Upper lobe of left lung (tissue), 6 donors: ENCODE measurements at regions not wholly inside any gene's neighbourhood (a gene's known extent, or its start where the extent isn't known, plus 50 kb on each side); places are given as distances from the start of the nearest gene placed in this dataset.

Source experiments
- ATAC-seq, 2 donors: fragments of 200-7000 bp; cut with Tn5 transposase; one replicate each; pipeline ENCODE4 v1.9.1; 2022; ENCODE audit warnings: mild to moderate bottlenecking in 2 of 2, moderate library complexity in 2 of 2; ENCODE audit not compliant: low FRiP score in 2 of 2
- DNase-seq, 2 donors: peaks; one replicate each; pipeline ENCODE4 v3.0.0-alpha.2; 2019 to 2020
- H3K27ac ChIP-seq, 4 donors: fragments of 200-600 bp; sonication (generic); one replicate each; pipeline ENCODE4 v1.5.1; 2016 to 2019
- H3K27me3 ChIP-seq, 4 donors: fragments of 200-600 bp; sonication (generic); one replicate each; pipeline ENCODE4 v1.5.1; 2017 to 2019
- H3K36me3 ChIP-seq, 4 donors: fragments of 200-600 bp; sonication (generic); one replicate each; pipeline ENCODE4 v1.5.1; 2016 to 2019
- H3K4me1 ChIP-seq, 4 donors: fragments of 200-600 bp; sonication (generic); one replicate each; pipeline ENCODE4 v1.5.1; 2018 to 2019
- H3K4me3 ChIP-seq, 4 donors: fragments of 200-600 bp; sonication (generic); one replicate each; pipeline ENCODE4 v1.5.1; 2017 to 2019; ENCODE audit warnings: mild to moderate bottlenecking in 2 of 4, moderate library complexity in 1 of 4
- H3K9me3 ChIP-seq, 4 donors: fragments of 200-600 bp; sonication (generic); one replicate each; pipeline ENCODE4 v1.5.1; 2018 to 2019
- CTCF ChIP-seq, 6 experiments: fragments of 450-650 bp in 4 of 6; fragments of 200-600 bp in 2 of 6; sonication (generic) in 2 of 6; IDR thresholded peaks; one replicate each; pipeline ENCODE4 v1.5.1; 2016 to 2019; ENCODE audit warnings: antibody characterized with exemption in 6 of 6
- EP300 ChIP-seq, 4 donors: sonication (generic); formaldehyde crosslinking; IDR thresholded peaks; one replicate each; pipeline ENCODE4 v1.5.1; 2017; ENCODE audit warnings: antibody characterized with exemption in 4 of 4, control low read depth in 2 of 4
- POLR2A ChIP-seq, 4 donors: fragments of 450-650 bp; IDR thresholded peaks; one replicate each; pipeline ENCODE4 v1.5.1; 2016 to 2017; ENCODE audit warnings: antibody characterized with exemption in 4 of 4, mild to moderate bottlenecking in 2 of 4
- POLR2AphosphoS5 ChIP-seq, 2 donors: sonication (generic); formaldehyde crosslinking; IDR thresholded peaks; one replicate each; pipeline ENCODE4 v1.5.1; 2017; ENCODE audit warnings: antibody characterized with exemption in 2 of 2
- WGBS, 2 donors: methylation state at CpG; one replicate each; pipeline ENCODE4 v1.1.5; 2017 to 2018; 5-methylcytosine and 5-hydroxymethylcytosine counted together
- donor health status: DM: no; HTN: no; CAD: no; lungs with moderate emphysema.
- donor health status: DM: no; HTN: yes; CAD: no; lungs with severe emphysema.

GRCh38 chr1:43044572-43045361 is 86.1 kb upstream of the SLC2A1 start:
- no peak overlapping the region for H3K4me3 ChIP-seq
- no peaks in the 10 kb centered on the region for H3K36me3 ChIP-seq
- TF ChIP-seq POLR2A (IDR thresholded peaks at IDR 0.05) (no peak), EP300 (IDR thresholded peaks at IDR 0.05) (no peak), CTCF (IDR thresholded peaks at IDR 0.05) (no peak), POLR2AphosphoS5 (IDR thresholded peaks at IDR 0.05) (no peak)
- DNase-seq (no peak), ATAC-seq (no peak)
- no peaks in the 10 kb centered on the region for H3K4me1 ChIP-seq
- no peak overlapping the region for H3K27ac ChIP-seq
- WGBS, 2 donors = 82 to 88% methylated on average over 6 of the region's 6 CpGs
- H3K9me3 ChIP-seq = no peaks in the 10 kb centered on the region
- H3K27me3 ChIP-seq = no peaks in the 10 kb centered on the region

GRCh38 chr1:43043695-43044094 is 85.0 kb upstream of the SLC2A1 start:
- no peaks in the 10 kb centered on the region for H3K9me3 ChIP-seq
- ATAC-seq (no peak), DNase-seq (no peak)
- H3K4me1 ChIP-seq = peaks cover 4 to 6% (median 5%) of the 10 kb centered on the region in 4 donors
- no peak overlapping the region for H3K27ac ChIP-seq
- TF ChIP-seq CTCF (IDR thresholded peaks at IDR 0.05) (no peak), EP300 (IDR thresholded peaks at IDR 0.05) (no peak), POLR2A (IDR thresholded peaks at IDR 0.05) (no peak), POLR2AphosphoS5 (IDR thresholded peaks at IDR 0.05) (no peak)
- 84 to 90% methylated on average over 5 of the region's 5 CpGs for WGBS, 2 donors
- H3K27me3 ChIP-seq = no peaks in the 10 kb centered on the region
- no peak overlapping the region for H3K4me3 ChIP-seq
- no peaks in the 10 kb centered on the region for H3K36me3 ChIP-seq

- ATAC-seq (no peak), DNase-seq (no peak)
- no peak for TF ChIP-seq POLR2A (IDR thresholded peaks at IDR 0.05)
- TF ChIP-seq EP300 (IDR thresholded peaks at IDR 0.05) = no peak
- no peak for TF ChIP-seq POLR2AphosphoS5 (IDR thresholded peaks at IDR 0.05)
- no peak for TF ChIP-seq CTCF (IDR thresholded peaks at IDR 0.05)
- Histone ChIP-seq H3K36me3 (no peaks in the 10 kb centered on the region), H3K27ac (no peak overlapping the region), H3K4me3 (no peak overlapping the region), H3K4me1 (peaks cover 4 to 6% (median 5%) of the 10 kb centered on the region in 4 donors), H3K9me3 (no peaks in the 10 kb centered on the region), H3K27me3 (no peaks in the 10 kb centered on the region)
- 70 to 79% methylated on average over 3 of the region's 3 CpGs for WGBS, 2 donors
These were observed 84.2 kb upstream of the SLC2A1 start for GRCh38 chr1:43042773-43043457.

GRCh38 chr1:43042127-43042526 is 83.5 kb upstream of the SLC2A1 start:
- H3K36me3 ChIP-seq = no peaks in the 10 kb centered on the region
- H3K27me3 ChIP-seq = no peaks in the 10 kb centered on the region
- peaks cover 4 to 6% (median 5%) of the 10 kb centered on the region in 4 donors for H3K4me1 ChIP-seq
- H3K9me3 ChIP-seq = no peaks in the 10 kb centered on the region
- no peak for ATAC-seq
- H3K27ac ChIP-seq = no peak overlapping the region
- DNase-seq = no peak
- H3K4me3 ChIP-seq = no peak overlapping the region
- 94 to 97% methylated on average over 4 of the region's 4 CpGs for WGBS, 2 donors
- TF ChIP-seq POLR2AphosphoS5 (IDR thresholded peaks at IDR 0.05) = no peak
- no peak for TF ChIP-seq CTCF (IDR thresholded peaks at IDR 0.05)
- TF ChIP-seq EP300 (IDR thresholded peaks at IDR 0.05) = no peak
- no peak for TF ChIP-seq POLR2A (IDR thresholded peaks at IDR 0.05)
